22Rv1 (cell line): ENCODE measurements at regions not wholly inside any gene's neighbourhood (a gene's known extent, or its start where the extent isn't known, plus 50 kb on each side); places are given as distances from the start of the nearest gene placed in this dataset.

Source experiments
- H3K27ac ChIP-seq: fragments of 450-650 bp; 2 replicates; pipeline ENCODE4 v1.5.1; 2017
- ZFX ChIP-seq: fragments of 450-650 bp; IDR thresholded peaks from 2 replicates; pipeline ENCODE4 v1.6.1; 2017; ENCODE audit warnings: antibody characterized with exemption, borderline replicate concordance
- TF ChIP-seq, protein P1 (sequence below): fragments of 450-650 bp; IDR thresholded peaks from 2 replicates; pipeline ENCODE4 v1.5.1; 2017; ENCODE audit warnings: mild to moderate bottlenecking

DNA sequence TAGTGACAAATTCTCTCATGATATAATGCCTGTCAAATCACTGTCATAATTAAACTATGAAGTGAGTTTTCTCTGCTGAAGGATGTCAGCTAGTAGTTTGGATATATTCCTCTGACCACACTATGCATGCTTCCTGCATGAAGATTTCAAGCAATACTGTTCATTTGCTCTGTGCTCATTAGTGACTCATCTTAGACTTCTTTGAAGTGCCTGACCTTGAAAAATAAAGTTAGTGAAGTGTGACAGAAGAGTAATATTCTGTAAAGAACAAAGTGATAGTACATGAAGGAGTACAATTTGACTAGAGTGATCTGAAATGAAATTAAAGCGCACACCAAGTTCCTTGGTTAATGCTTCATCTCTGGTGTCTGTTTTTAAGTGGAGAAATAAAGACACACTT, 629.5 kb upstream of the ANO3 start:
- no peak overlapping the region for H3K27ac ChIP-seq
- TF ChIP-seq, protein P1, sequence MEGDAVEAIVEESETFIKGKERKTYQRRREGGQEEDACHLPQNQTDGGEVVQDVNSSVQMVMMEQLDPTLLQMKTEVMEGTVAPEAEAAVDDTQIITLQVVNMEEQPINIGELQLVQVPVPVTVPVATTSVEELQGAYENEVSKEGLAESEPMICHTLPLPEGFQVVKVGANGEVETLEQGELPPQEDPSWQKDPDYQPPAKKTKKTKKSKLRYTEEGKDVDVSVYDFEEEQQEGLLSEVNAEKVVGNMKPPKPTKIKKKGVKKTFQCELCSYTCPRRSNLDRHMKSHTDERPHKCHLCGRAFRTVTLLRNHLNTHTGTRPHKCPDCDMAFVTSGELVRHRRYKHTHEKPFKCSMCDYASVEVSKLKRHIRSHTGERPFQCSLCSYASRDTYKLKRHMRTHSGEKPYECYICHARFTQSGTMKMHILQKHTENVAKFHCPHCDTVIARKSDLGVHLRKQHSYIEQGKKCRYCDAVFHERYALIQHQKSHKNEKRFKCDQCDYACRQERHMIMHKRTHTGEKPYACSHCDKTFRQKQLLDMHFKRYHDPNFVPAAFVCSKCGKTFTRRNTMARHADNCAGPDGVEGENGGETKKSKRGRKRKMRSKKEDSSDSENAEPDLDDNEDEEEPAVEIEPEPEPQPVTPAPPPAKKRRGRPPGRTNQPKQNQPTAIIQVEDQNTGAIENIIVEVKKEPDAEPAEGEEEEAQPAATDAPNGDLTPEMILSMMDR: no peak

GRCh38 chr11:25710975-25711374, 621.0 kb upstream of the ANO3 start:
- TF ChIP-seq, protein P1: no peak
- no peak for TF ChIP-seq ZFX
- H3K27ac ChIP-seq: no peak overlapping the region

GRCh38 chr11:25727944-25728343, 604.0 kb upstream of the ANO3 start:
- H3K27ac ChIP-seq: no peak overlapping the region
- TF ChIP-seq, protein P1: no peak
- TF ChIP-seq ZFX: no peak

DNA sequence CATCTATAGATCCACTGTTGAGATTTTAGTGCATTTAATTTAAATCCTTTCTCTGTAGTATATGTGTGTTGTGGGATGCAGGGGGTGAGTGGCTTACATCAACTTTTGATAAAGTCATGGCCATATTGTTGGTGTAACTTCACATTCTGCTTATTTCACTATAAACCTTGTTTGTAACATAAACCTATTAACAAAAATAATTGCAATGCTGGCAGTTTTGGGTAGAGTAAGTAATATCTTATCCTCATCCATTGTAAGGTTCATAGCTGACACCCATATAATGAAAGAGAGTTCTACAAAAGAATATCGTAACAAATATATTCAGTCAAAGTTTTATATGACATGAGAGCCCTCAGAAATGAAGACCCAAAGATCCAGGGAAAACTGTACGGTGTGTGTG, 601.7 kb upstream of the ANO3 start:
- no peak for TF ChIP-seq ZFX
- TF ChIP-seq, protein P1: no peak
- H3K27ac ChIP-seq: no peak overlapping the region

DNA sequence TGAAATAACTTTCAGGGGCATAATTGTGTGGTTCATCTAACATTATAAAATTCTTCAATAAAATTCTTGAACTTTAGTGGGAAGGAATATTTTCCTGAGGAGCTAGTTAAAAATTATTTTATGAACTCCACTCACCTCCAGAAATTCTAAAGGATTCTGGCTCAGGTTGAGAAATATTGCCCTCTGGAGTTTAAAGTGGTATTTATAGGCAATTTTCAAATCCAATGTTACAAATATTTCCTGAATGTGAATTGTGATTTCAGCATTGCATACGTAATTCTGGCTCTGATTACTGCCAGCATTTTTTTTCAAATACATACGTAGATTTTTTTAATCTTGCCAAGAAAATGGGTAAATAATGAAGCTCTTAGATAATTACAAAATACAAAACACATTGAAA, 598.2 kb upstream of the ANO3 start:
- TF ChIP-seq ZFX: no peak
- TF ChIP-seq, protein P1: peak; percentile 36
- H3K27ac ChIP-seq: no peak overlapping the region

DNA sequence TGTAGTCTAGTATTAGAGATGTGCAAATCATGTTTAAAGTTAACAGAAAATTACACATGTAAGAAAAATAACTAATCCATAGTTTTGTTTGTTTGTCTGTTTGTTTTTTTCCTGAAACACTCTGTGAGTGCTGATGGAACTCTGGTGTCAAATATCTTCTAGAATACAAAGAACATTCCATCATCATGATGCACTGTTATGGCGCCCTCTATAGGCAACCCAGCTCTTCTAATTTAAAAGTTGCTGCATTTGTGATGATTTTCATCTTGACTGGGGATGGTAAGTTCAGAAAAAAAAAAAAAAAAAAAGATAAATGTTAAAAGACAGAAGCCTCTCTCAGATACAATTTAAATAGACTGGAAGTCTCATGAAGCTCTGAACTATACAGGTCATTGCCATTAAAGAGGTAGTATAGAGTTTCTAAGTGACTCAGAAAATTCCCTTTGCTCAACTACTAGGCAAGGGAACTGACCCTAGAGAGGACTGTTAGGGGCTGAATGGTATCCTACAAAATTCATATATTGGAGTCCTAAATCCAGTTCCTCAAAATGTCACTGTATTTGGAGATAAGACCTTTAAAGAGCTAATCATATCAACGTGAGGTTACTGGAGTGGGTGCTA, 597.2 kb upstream of the ANO3 start:
- H3K27ac ChIP-seq: no peak overlapping the region
- TF ChIP-seq, protein P1: peak; percentile 76
- no peak for TF ChIP-seq ZFX

GRCh38 chr11:25737071-25737675, 594.8 kb upstream of the ANO3 start:
- no peak for TF ChIP-seq ZFX
- TF ChIP-seq, protein P1: no peak
- H3K27ac ChIP-seq: no peak overlapping the region
